Upper lobe of left lung (tissue), 4 donors: ENCODE measurements at regions not wholly inside any gene's neighbourhood (a gene's known extent, or its start where the extent isn't known, plus 50 kb on each side); places are given as distances from the start of the nearest gene placed in this dataset.
"Not testable (repeated sequence)": the region's sequence is repeated elsewhere in the genome, so short reads cannot be mapped to it uniquely, and the experiment has no call there.

ENCODE experiments used
- EP300 ChIP-seq, 4 donors: sonication (generic); formaldehyde crosslinking; IDR thresholded peaks; one replicate each; pipeline ENCODE4 v1.5.1; 2017; ENCODE audit warnings: antibody characterized with exemption in 4 of 4, control low read depth in 2 of 4
- POLR2A ChIP-seq, 4 donors: fragments of 450-650 bp; IDR thresholded peaks; one replicate each; pipeline ENCODE4 v1.5.1; 2016 to 2017; ENCODE audit warnings: antibody characterized with exemption in 4 of 4, mild to moderate bottlenecking in 2 of 4
- TF ChIP-seq, protein P1 (sequence below), 6 experiments: fragments of 450-650 bp in 4 of 6; fragments of 200-600 bp in 2 of 6; sonication (generic) in 2 of 6; IDR thresholded peaks; one replicate each; pipeline ENCODE4 v1.5.1; 2016 to 2019; ENCODE audit warnings: antibody characterized with exemption in 6 of 6

DNA sequence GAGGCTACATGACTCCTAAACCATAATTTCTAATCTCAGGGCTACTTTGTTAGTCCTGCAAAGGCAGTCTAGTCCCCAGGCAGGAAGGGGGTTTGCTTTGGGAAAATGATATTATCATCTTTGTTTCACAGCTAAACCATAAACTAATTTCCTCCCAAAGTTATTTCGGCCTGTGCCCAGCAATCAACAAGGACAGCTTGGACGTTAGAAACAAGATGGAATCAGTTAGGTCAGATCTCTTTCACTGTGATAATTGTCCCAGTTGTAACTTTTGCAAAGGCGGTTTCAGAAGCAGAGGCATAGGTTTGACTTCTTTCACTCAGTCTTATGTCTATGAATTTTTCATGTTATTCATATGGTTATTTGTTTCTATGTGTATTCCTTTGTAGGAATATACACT, 119.1 kb downstream of the PPIAL4G start:
- TF ChIP-seq, protein P1, sequence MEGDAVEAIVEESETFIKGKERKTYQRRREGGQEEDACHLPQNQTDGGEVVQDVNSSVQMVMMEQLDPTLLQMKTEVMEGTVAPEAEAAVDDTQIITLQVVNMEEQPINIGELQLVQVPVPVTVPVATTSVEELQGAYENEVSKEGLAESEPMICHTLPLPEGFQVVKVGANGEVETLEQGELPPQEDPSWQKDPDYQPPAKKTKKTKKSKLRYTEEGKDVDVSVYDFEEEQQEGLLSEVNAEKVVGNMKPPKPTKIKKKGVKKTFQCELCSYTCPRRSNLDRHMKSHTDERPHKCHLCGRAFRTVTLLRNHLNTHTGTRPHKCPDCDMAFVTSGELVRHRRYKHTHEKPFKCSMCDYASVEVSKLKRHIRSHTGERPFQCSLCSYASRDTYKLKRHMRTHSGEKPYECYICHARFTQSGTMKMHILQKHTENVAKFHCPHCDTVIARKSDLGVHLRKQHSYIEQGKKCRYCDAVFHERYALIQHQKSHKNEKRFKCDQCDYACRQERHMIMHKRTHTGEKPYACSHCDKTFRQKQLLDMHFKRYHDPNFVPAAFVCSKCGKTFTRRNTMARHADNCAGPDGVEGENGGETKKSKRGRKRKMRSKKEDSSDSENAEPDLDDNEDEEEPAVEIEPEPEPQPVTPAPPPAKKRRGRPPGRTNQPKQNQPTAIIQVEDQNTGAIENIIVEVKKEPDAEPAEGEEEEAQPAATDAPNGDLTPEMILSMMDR (IDR thresholded peaks at IDR 0.05): not testable (repeated sequence)
- TF ChIP-seq EP300, POLR2A (IDR thresholded peaks at IDR 0.05): not testable (repeated sequence)
